SJCRH30 (cell line): ENCODE measurements at regions not wholly inside any gene's neighbourhood (a gene's known extent, or its start where the extent isn't known, plus 50 kb on each side); places are given as distances from the start of the nearest gene placed in this dataset.

Experiments used
- DNase-seq, 2 experiments: peaks; one replicate each; pipeline ENCODE4 v3.0.0-alpha.2; 2015 to 2020
- H3K27ac ChIP-seq: fragments of 250-450 bp; sonication (Bioruptor Pico); 2 replicates; pipeline ENCODE4 v1.5.1; 2020; ENCODE audit warnings: mild to moderate bottlenecking, moderate library complexity
- H3K27me3 ChIP-seq: fragments of 250-450 bp; sonication (Bioruptor Pico); 2 replicates; pipeline ENCODE4 v1.5.1; 2020; ENCODE audit warnings: mild to moderate bottlenecking, moderate library complexity
- H3K36me3 ChIP-seq: fragments of 250-450 bp; sonication (Bioruptor Pico); 2 replicates; pipeline ENCODE4 v1.5.1; 2020; ENCODE audit warnings: mild to moderate bottlenecking, moderate library complexity
- H3K4me1 ChIP-seq: fragments of 250-450 bp; sonication (Bioruptor Pico); 2 replicates; pipeline ENCODE4 v1.5.1; 2020; ENCODE audit warnings: mild to moderate bottlenecking, moderate library complexity
- H3K4me3 ChIP-seq: fragments of 250-450 bp; sonication (Bioruptor Pico); 2 replicates; pipeline ENCODE4 v1.5.1; 2020; ENCODE audit warnings: mild to moderate bottlenecking, moderate library complexity
- H3K9me3 ChIP-seq: fragments of 250-450 bp; sonication (Bioruptor Pico); replicated peaks from 2 replicates; pipeline ENCODE4 v1.5.1; 2020; ENCODE audit warnings: mild to moderate bottlenecking, moderate library complexity

DNA sequence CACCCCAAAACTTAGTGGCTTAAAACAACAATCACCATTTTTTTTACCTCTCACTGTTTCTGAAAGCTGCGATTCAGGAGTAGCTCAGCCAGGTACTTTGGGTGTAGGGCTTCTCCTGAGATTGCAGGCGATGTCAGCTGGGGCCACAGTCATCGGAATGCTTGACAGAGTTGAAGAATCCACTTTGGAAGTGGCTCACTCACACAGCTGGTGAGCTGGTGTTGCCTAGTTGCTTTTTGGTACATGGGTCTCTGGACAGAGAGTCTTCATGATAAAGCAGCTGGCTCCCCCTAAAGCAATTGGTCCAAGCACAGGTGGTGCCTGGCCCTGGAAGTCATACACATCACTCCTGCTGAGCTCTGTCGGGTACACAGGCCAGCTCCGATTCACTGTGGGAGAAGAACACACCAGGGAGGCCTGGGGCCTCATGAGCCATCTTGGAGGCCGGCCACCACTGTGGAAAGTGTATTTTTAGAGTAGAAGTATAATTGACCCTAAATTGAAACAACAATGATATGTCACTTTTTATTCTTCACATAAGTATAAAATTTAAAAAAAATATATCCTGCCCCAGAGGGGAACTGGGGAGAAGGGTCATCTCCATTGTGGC lies 75.2 kb upstream of the GALNT2 start:
- Histone ChIP-seq H3K27me3 (no peaks in the 10 kb centered on the region), H3K27ac (no peak overlapping the region), H3K4me3 (no peak overlapping the region), H3K36me3 (no peaks in the 10 kb centered on the region), H3K9me3 (no peaks in the 10 kb centered on the region), H3K4me1 (no peaks in the 10 kb centered on the region)
- no peak for DNase-seq

DNA sequence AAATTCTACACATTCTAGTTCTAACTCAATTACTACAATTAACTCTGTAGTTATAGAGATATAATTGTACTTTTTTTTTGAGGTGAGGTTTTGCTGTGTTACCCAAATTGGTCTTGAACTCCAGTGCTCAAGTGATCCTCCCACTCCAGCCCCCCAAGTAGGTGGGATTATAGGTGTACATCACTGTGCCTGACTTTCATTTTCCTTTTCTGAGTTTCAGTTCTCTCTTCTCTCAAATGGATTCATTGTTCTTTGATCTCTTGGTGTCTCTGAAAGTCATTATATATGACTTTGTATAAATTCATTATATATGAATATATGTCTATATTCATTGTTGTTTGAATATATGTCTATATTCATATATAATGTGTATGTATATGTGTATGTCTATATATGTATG lies 74.0 kb upstream of the GALNT2 start:
- Histone ChIP-seq H3K4me3 (no peak overlapping the region), H3K27ac (no peak overlapping the region), H3K27me3 (no peaks in the 10 kb centered on the region), H3K36me3 (no peaks in the 10 kb centered on the region), H3K9me3 (no peaks in the 10 kb centered on the region), H3K4me1 (no peaks in the 10 kb centered on the region)
- no peak for DNase-seq

DNA sequence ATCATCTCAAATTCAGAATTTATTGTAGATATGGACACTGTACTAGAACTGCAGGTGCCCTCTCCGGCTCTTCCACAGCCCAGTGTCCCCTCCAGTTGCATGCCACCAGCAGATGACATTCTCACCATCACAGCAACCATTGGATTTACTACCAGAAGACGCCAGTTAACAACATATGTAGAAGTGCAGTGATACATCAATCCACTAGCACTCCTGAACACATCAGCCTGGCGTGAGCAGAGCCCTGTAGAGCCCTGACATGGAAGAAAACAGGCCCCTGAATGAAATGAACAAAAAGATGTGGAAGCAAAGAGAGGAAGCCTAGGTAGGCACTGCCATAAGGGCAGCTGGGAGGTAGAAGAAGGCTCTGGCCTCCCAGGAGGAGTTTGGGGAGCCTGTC lies 73.1 kb upstream of the GALNT2 start:
- Histone ChIP-seq H3K27me3 (no peaks in the 10 kb centered on the region), H3K9me3 (no peaks in the 10 kb centered on the region), H3K36me3 (no peaks in the 10 kb centered on the region), H3K4me3 (no peak overlapping the region), H3K4me1 (no peaks in the 10 kb centered on the region), H3K27ac (no peak overlapping the region)
- DNase-seq, result no peak

DNA sequence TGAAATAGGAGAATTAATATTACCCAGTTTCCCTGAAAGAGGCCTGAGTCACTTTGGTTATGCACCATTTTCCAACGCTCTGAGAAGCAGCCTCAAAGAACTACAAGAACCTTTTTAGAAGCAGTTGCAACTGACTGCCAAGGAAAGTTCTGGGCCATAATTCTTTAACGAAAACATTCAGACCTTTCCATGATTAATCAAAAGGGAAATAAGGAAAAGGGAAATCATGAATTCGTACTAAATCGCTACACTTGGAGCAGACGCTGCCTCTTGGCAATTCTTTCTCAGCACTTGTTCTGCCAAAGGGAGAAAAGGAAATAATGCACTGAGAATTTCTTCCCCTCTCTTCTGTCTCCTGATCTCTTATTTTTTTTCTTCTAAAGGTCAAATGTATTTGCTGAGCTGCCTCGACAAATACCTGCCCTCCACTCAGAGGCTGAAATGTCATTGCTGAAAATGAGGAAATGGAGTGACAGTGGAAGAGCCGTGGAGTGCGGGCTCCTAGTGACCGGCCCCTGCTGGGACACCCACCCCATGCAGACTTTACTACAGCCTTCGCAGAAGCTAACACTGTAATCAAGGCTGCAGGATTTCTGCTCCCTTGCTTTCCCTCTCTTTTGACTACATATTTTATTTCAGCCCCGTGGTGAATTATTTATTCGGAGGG lies 67.9 kb upstream of the GALNT2 start:
- Histone ChIP-seq H3K36me3 (no peaks in the 10 kb centered on the region), H3K9me3 (no peaks in the 10 kb centered on the region), H3K4me1 (no peaks in the 10 kb centered on the region), H3K27ac (no peak overlapping the region), H3K4me3 (no peak overlapping the region), H3K27me3 (no peaks in the 10 kb centered on the region)
- DNase-seq, result no peak

DNA sequence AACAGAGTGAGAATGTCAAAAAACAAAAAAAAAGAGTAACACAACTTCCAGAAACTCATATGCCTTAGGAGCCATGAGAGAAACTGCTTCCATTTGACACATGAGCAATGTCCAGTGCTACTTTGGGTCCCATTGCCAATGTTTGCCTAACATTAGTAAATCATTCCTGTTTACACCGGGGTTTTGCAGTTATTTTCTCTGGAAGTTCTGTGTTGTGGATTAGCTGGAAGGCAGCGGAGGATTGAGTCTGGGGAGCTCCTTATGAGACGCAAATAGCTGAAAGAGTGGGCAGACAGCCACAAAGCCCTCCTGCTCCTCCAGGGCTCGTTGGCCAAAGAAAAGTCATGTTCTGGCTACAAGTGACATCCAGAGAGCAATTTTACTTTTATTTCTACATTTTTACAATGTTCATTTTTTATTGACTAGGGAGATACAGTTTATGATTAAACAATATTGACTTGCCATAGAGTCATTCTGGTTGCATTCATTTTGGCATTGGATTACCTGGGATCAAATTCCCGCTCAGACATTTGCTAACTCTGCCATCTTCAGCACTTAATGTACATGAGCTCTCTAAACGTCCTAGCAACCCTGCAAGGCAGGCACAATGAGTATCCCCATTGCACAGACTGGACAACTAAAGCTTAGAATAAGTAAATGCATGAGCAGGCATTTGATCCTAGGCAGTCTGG lies 66.4 kb upstream of the GALNT2 start:
- Histone ChIP-seq H3K27ac (no peak overlapping the region), H3K27me3 (no peaks in the 10 kb centered on the region), H3K4me1 (no peaks in the 10 kb centered on the region), H3K9me3 (no peaks in the 10 kb centered on the region), H3K36me3 (no peaks in the 10 kb centered on the region), H3K4me3 (no peak overlapping the region)
- no peak for DNase-seq

DNA sequence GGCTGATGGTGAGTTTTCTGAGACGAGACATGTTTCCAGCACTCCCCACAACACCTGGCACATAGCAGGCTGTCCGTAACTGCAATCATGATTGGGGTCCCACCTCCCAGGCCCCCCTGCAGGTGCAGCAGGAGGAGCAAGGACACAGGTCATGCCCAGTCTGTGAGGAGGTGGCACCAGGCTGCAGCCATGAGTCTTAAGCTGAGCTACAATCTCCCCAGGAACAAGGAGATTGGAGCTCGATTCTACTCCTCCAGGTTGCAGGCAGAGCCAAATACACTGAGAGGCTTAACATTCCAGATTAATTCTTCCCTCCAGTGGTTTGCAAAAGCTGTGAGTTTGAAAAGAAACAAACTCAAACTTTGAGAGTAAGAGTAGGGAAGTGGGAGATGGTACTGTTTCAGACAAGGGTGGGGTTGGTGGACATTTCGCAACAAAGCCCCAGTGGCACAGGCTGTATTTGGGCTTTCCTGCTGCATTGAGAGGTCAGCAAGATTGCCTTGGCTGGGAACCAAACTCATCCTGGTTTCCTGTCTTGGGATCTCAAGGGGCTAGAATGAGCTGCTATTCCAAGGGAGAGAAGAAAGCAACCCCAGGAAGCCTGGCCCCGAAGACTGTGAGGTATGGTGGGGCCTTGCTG lies 64.8 kb upstream of the GALNT2 start:
- Histone ChIP-seq H3K36me3 (no peaks in the 10 kb centered on the region), H3K4me1 (no peaks in the 10 kb centered on the region), H3K27ac (no peak overlapping the region), H3K9me3 (no peaks in the 10 kb centered on the region), H3K4me3 (no peak overlapping the region), H3K27me3 (no peaks in the 10 kb centered on the region)
- no peak for DNase-seq

DNA sequence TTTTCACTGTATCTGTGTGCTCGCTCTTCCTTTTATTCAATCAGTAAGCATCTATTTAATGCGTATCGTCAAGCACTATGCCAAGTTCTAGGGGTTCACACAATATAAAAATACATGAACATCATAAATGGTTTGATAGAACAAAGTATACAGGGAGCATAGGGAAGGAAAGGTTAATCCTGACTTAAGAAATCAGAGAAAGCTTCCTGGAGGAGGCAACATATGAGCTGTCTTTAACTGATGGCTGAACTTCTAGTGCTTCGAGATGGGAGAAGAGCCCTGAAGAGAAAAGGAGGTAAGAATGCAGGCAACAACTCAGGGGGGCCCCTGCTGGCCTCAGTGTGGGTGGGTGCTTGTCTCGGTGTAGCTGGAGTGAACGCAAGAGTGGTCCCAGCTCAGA lies 63.6 kb upstream of the GALNT2 start:
- Histone ChIP-seq H3K27me3 (no peaks in the 10 kb centered on the region), H3K27ac (no peak overlapping the region), H3K9me3 (no peaks in the 10 kb centered on the region), H3K4me3 (no peak overlapping the region), H3K36me3 (no peaks in the 10 kb centered on the region), H3K4me1 (no peaks in the 10 kb centered on the region)
- DNase-seq, result no peak

DNA sequence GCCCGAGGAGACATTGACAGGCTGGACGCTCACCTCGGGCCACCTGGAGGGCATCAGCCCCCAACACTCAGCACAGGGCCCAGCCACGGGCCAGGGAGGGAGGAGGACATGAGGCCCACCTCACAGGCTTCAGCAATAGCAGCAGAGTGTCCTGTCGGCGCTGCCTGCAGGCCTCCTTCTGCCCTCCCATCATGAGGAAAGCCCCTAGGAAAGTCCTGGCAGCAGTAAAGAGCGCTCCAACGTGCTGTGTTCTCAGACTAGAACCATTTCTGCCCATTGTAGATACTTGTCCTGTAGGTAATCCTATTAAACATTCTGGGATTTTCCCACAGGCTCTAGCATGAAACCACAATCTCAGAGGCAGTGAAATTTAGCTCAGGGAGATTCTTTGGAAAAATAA lies 62.0 kb upstream of the GALNT2 start:
- DNase-seq, result no peak
- H3K27me3 ChIP-seq, result no peaks in the 10 kb centered on the region
- no peak overlapping the region for H3K27ac ChIP-seq
- H3K9me3 ChIP-seq, result no peaks in the 10 kb centered on the region
- H3K4me3 ChIP-seq, result no peak overlapping the region
- H3K36me3 ChIP-seq, result no peaks in the 10 kb centered on the region
- no peaks in the 10 kb centered on the region for H3K4me1 ChIP-seq

DNA sequence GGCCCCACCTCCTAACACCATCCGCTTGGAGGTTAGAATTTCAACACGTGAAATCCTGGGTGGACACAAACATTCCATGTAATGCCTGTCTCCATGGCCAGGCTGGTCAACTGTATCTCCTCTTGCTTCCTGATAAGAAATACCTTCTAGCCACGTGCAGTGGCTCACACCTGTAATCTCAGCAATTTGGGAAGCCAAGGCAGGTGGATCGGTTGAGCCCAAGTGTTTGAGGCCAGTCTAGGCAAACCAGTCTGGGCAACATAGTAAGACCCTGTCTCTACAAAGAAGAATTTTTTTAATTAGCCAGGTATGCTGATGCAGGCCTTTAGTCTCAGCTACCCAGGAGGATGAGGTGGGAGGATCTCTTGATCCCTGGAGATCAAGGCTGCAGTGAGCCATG lies 58.3 kb upstream of the GALNT2 start:
- Histone ChIP-seq H3K36me3 (no peaks in the 10 kb centered on the region), H3K9me3 (no peaks in the 10 kb centered on the region), H3K27me3 (no peaks in the 10 kb centered on the region), H3K4me1 (no peaks in the 10 kb centered on the region), H3K4me3 (no peak overlapping the region), H3K27ac (no peak overlapping the region)
- no peak for DNase-seq

DNA sequence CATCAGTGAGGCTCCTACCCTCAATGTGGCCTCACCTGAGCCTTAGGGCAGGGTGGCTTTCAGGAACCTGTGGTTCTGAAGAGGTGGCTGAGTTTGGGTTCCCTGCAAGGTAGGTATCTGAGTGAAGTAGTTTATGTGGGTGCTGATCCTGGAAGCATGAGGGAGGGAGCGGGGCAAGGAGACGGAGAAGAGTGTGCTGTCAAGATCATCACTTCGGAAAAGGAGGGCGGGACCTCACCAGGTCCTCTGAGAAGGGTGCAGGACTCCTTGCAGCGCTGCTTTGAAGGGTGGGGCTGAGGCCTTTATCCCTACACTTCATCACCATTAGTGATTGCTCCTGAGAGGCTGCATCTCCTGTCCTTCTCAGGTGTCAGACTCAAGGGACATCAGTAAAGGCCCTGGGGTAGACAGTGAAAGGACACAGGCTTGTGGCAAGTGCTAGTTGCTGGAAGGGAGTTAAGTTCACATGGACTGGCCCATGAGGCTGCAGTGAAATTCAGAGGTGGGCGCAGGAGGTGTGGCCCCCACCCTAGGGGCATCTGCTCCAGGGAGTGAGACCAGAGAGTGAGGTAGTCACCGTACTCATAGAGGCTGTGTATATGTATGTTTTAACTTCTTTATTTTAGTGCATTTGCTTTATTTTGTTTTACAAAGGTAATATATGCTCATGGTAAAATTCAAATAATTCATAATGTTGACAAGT lies 57.3 kb upstream of the GALNT2 start:
- no peak for DNase-seq
- H3K36me3 ChIP-seq, result no peaks in the 10 kb centered on the region
- no peaks in the 10 kb centered on the region for H3K27me3 ChIP-seq
- H3K4me1 ChIP-seq, result no peaks in the 10 kb centered on the region
- no peak overlapping the region for H3K4me3 ChIP-seq
- H3K9me3 ChIP-seq, result no peaks in the 10 kb centered on the region
- H3K27ac ChIP-seq, result no peak overlapping the region

DNA sequence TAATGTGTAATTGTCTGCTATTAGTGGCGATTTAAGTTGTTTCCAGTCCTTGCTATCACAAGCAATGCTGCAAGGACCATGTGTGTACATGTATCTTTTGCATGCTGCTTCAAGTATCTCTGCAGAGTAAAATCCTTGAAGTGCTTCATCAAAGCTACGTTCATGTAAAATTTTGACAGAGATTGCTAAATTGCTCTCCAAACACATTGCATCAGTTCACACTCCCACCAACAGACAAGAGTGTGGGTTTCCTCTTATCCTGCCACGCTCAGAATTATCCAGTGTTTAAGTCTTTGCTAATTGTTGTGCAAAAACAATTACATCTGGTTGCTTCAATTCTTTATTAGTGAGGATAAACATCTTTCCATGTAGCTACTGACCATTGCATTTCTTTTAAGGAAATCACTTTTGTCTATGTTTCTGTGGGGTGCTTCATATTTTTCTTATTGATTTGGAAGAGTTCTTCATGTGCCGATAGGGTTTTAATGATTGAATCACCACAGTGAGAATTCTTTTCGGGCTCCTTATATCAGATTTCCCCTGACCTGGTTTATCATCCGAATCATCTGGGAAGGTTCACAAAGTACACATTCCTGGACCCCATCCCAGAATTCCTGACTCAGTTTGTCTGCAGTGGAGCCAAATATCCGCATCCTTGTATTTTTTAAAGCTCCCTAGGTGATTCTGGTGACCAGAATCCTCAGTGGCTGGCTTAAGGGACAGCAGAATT lies 56.3 kb upstream of the GALNT2 start:
- H3K4me1 ChIP-seq, result no peaks in the 10 kb centered on the region
- H3K27me3 ChIP-seq, result no peaks in the 10 kb centered on the region
- H3K9me3 ChIP-seq, result no peaks in the 10 kb centered on the region
- no peak for DNase-seq
- H3K4me3 ChIP-seq, result no peak overlapping the region
- no peaks in the 10 kb centered on the region for H3K36me3 ChIP-seq
- no peak overlapping the region for H3K27ac ChIP-seq

DNA sequence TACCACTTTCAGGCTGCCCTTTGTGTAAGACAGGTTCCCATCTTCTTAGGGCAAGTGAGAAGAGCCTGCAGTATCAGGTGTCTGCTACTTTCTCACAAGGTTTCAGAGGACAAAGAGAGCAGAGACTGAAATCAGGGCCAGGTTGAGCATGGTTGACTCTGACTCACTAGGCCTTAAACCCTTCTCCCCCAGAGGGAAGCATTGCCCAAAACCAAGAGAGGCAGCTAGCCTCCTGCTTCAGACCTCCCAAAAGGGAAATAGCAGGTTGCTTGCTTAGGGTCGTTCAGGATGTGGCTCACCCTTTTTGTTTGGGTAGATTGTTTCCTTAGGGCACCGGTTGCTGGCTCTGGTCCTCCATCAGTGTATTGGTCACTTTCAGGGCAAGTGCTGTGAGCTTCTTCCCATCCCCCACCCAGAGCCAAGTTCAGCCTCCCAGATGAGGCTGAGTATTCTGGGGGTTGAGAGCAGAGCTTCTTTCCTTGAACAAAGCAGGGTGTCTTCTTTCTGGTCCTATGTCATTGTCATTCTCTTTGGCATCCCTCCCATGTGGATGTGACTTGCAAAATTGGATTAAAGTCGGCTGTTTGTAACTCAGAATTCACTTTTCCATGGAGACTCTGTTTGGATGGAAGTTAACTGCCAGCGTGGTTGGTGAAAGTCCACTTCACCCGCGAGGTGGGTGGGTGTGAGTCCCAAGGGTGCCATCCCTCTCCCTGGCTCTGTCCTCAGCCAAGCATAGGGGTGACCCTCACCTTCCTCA lies 55.5 kb upstream of the GALNT2 start:
- Histone ChIP-seq H3K4me1 (no peaks in the 10 kb centered on the region), H3K27ac (no peak overlapping the region), H3K27me3 (no peaks in the 10 kb centered on the region), H3K4me3 (no peak overlapping the region), H3K36me3 (no peaks in the 10 kb centered on the region), H3K9me3 (no peaks in the 10 kb centered on the region)
- no peak for DNase-seq

DNA sequence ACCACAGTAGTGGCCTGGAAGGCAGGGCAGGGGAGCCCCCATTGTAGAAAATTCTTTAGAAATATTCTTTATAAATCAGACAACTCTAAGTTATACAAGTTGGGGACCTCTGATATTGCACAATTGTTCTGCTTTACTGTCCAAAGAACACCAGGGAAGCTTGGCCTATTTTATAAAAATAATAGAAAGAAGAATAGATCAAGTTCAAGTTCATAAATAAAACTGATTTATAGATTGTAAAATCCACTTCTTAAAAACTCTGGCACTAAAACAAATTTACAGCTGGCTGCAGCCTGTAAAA lies 55.0 kb upstream of the GALNT2 start:
- DNase-seq, result no peak
- Histone ChIP-seq H3K9me3 (no peaks in the 10 kb centered on the region), H3K27me3 (no peaks in the 10 kb centered on the region), H3K4me1 (no peaks in the 10 kb centered on the region), H3K27ac (no peak overlapping the region), H3K4me3 (no peak overlapping the region), H3K36me3 (no peaks in the 10 kb centered on the region)

DNA sequence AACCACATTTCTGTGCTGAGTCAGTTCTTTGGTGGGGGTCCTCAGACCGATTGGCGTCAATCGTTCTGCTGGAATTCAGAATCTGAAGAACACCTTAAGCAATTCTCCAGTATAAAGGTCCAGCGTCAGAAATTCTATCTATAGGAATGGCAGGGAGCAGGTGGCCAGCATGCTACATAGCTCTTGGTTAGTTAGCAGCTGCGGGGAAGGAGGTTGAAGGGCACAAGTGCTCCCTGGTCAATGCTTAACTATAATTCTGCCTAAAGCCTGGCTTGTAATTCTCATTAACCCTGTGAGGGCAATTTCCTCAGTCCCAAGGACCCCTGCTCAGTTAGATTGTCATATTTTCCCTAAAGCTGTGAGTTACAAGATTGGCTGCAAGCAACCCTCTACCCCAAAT lies 54.3 kb upstream of the GALNT2 start:
- Histone ChIP-seq H3K9me3 (no peaks in the 10 kb centered on the region), H3K4me3 (no peak overlapping the region), H3K27me3 (no peaks in the 10 kb centered on the region), H3K4me1 (no peaks in the 10 kb centered on the region), H3K27ac (no peak overlapping the region), H3K36me3 (no peaks in the 10 kb centered on the region)
- peak in 1 of 2 experiments; percentile 10 for DNase-seq
